Thyroid gland (tissue), 4 donors: ENCODE measurements at regions not wholly inside any gene's neighbourhood (a gene's known extent, or its start where the extent isn't known, plus 50 kb on each side); places are given as distances from the start of the nearest gene placed in this dataset.

ENCODE experiments used
- DNase-seq, 2 donors: peaks; one replicate each; pipeline ENCODE4 v3.0.0-alpha.2; 2019
- H3K27ac ChIP-seq, 3 donors: fragments of 200-600 bp; sonication (generic); 1 replicate in 2 of 3; 2 replicates in 1 of 3; pipeline ENCODE4 v1.5.1; 2016 to 2019; ENCODE audit warnings: mild to moderate bottlenecking in 1 of 3, moderate library complexity in 1 of 3
- H3K27me3 ChIP-seq: fragments of 200-600 bp; sonication (generic); one replicate; pipeline ENCODE4 v1.5.1; 2019
- H3K36me3 ChIP-seq, 2 donors: fragments of 200-600 bp; sonication (generic); one replicate each; pipeline ENCODE4 v1.5.1; 2016 to 2019
- H3K4me1 ChIP-seq, 2 donors: fragments of 200-600 bp; sonication (generic); one replicate each; pipeline ENCODE4 v1.5.1; 2017 to 2019
- H3K4me3 ChIP-seq, 3 donors: fragments of 200-600 bp; sonication (generic); replicated peaks in 1 of 3; 1 replicate in 2 of 3; 2 replicates in 1 of 3; pipeline ENCODE4 v1.5.1; 2016; ENCODE audit warnings: mild to moderate bottlenecking in 1 of 3
- H3K9me3 ChIP-seq: fragments of 200-600 bp; sonication (generic); one replicate; pipeline ENCODE4 v1.5.1; 2017
- CTCF ChIP-seq, 6 experiments: fragments of 200-600 bp in 3 of 6; fragments of 450-650 bp in 3 of 6; sonication (generic) in 3 of 6; IDR thresholded peaks; one replicate each; pipeline ENCODE4 v1.5.1; 2016 to 2019; ENCODE audit warnings: antibody characterized with exemption in 6 of 6, mild to moderate bottlenecking in 2 of 6, inconsistent platforms in 1 of 6, moderate library complexity in 1 of 6
- POLR2A ChIP-seq, 2 donors: fragments of 450-650 bp; IDR thresholded peaks; one replicate each; pipeline ENCODE4 v1.6.1; 2017; ENCODE audit warnings: antibody characterized with exemption in 2 of 2, mild to moderate bottlenecking in 2 of 2, moderate library complexity in 1 of 2
- WGBS, 2 donors: methylation state at CpG; one replicate each; pipeline ENCODE4 v1.1.5; 2017; 5-methylcytosine and 5-hydroxymethylcytosine counted together
- intact Hi-C: fragments of 100-400 bp; cut with DNase I; formaldehyde crosslinking; loops from one replicate; pipeline ENCODE4 v1.15.1; 2023

GRCh38 chr15:91783451-91783850, 70.1 kb upstream of the SLCO3A1 start:
- Histone ChIP-seq H3K9me3 (no peaks in the 10 kb centered on the region), H3K4me3 (no peak overlapping the region), H3K27ac (no peak overlapping the region), H3K4me1 (no peaks in the 10 kb centered on the region), H3K36me3 (no peaks in the 10 kb centered on the region), H3K27me3 (no peaks in the 10 kb centered on the region)
- intact Hi-C loops: no loop called here
- no peak for TF ChIP-seq CTCF (IDR thresholded peaks at IDR 0.05)
- no peak for TF ChIP-seq POLR2A (IDR thresholded peaks at IDR 0.05)
- DNase-seq: no peak

GRCh38 chr15:91784973-91785709, 68.4 kb upstream of the SLCO3A1 start:
- Histone ChIP-seq H3K4me1 (peaks cover 8 to 11% of the 10 kb centered on the region in 2 donors), H3K4me3 (no peak overlapping the region), H3K36me3 (no peaks in the 10 kb centered on the region), H3K9me3 (no peaks in the 10 kb centered on the region), H3K27me3 (no peaks in the 10 kb centered on the region), H3K27ac (no peak overlapping the region)
- 94 to 96% methylated on average over 4 of the region's 4 CpGs for WGBS, 2 donors
- intact Hi-C loops: no loop called here
- no peak for DNase-seq
- TF ChIP-seq POLR2A (IDR thresholded peaks at IDR 0.05) (no peak), CTCF (IDR thresholded peaks at IDR 0.05) (no peak)

GRCh38 chr15:91787198-91787597, 66.3 kb upstream of the SLCO3A1 start:
- H3K4me3 ChIP-seq: no peak overlapping the region
- no peak overlapping the region for H3K27ac ChIP-seq
- no peak for DNase-seq
- H3K4me1 ChIP-seq: peaks cover 19 to 22% of the 10 kb centered on the region in 2 donors
- TF ChIP-seq CTCF (IDR thresholded peaks at IDR 0.05): no peak
- WGBS, 2 donors: 93 to 94% methylated on average over 7 of the region's 7 CpGs
- H3K27me3 ChIP-seq: no peaks in the 10 kb centered on the region
- intact Hi-C loops: no loop called here
- no peaks in the 10 kb centered on the region for H3K9me3 ChIP-seq
- no peaks in the 10 kb centered on the region for H3K36me3 ChIP-seq

GRCh38 chr15:91789136-91789535, 64.4 kb upstream of the SLCO3A1 start:
- intact Hi-C loops: no loop called here
- TF ChIP-seq CTCF (IDR thresholded peaks at IDR 0.05) (no peak), POLR2A (IDR thresholded peaks at IDR 0.05) (no peak)
- Histone ChIP-seq H3K27me3 (no peaks in the 10 kb centered on the region), H3K4me3 (no peak overlapping the region), H3K9me3 (no peaks in the 10 kb centered on the region), H3K36me3 (no peaks in the 10 kb centered on the region), H3K4me1 (peaks cover 19 to 22% of the 10 kb centered on the region in 2 donors), H3K27ac (no peak overlapping the region)
- 85 to 93% methylated on average over 5 of the region's 5 CpGs for WGBS, 2 donors
- no peak for DNase-seq

- no peaks in the 10 kb centered on the region for H3K36me3 ChIP-seq
- no peaks in the 10 kb centered on the region for H3K27me3 ChIP-seq
- intact Hi-C loops: no loop called here
- H3K9me3 ChIP-seq: no peaks in the 10 kb centered on the region
- TF ChIP-seq POLR2A (IDR thresholded peaks at IDR 0.05) (no peak), CTCF (IDR thresholded peaks at IDR 0.05) (no peak)
- H3K27ac ChIP-seq: peak overlapping the region; percentile 74 to 84 (median 80)
- DNase-seq: peak; percentile 95
- no peak overlapping the region for H3K4me3 ChIP-seq
- WGBS, 2 donors: 23 to 38% methylated on average over 3 of the region's 3 CpGs
- peaks cover 19 to 22% of the 10 kb centered on the region in 2 donors for H3K4me1 ChIP-seq
Observed at GRCh38 chr15:91790836-91791235, 62.7 kb upstream of the SLCO3A1 start.
